ENCODE measurements at regions not wholly inside any gene's neighbourhood (a gene's known extent, or its start where the extent isn't known, plus 50 kb on each side); places are given as distances from the start of the nearest gene placed in this dataset.

DNA sequence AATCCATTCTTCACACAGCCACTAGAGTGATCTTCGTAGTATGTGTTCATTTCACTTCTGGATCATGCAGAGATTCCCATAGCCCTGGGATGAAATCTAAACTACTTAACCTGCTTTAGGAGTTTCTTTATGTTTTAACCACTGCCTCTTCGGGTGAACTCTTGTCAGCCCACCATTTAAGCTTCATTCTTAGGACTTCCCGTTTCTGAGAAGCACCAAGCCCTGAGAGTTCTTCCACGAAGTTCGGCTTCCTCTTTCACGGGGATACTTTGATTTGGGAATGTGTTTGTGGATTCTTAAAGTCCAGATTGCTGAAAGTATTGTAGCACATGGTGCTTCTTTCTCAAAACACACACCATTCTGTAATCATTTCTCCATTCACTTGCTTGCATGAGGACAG is 205.0 kb downstream of the UBE2E3 start:
- Histone ChIP-seq H3K4me1 (ENCODE audit: insufficient read depth, low read length) (peaks cover 12% of the 10 kb centered on the region), H3K4me3 (ENCODE audit: low read length in 2 of 2) (no peak overlapping the region), H3K27ac (ENCODE audit: low read depth, low read length) (no peak overlapping the region), H3K27me3 (ENCODE audit: insufficient read depth, low read length) (no peaks in the 10 kb centered on the region), H3K9me3 (ENCODE audit: control insufficient read depth in 1 of 2, low read length in 2 of 2) (no peaks in the 10 kb centered on the region), H3K36me3 (ENCODE audit: insufficient read depth, low read length) (no peaks in the 10 kb centered on the region)
- H3K9me3 Mint-ChIP-seq = peaks cover 0 to 5% (median under 1%) of the 10 kb centered on the region in 8 donors
- H3K4me3 Mint-ChIP-seq = no peak overlapping the region
- H3K4me1 Mint-ChIP-seq = peaks cover 7 to 16% (median 13%) of the 10 kb centered on the region in 4 donors
- peaks cover 4% of the 10 kb centered on the region in 2 donors for H3K36me3 Mint-ChIP-seq
- intact Hi-C loops (cut with micrococcal nuclease) = loop anchor here (2.0 kb wide), 1 partner anchor 13 kb away; no protein-coding TSS in a partner anchor
- no peaks in the 10 kb centered on the region for H3K27me3 Mint-ChIP-seq
- POLR2A ChIA-PET (ENCODE audit: partially characterized antibody) = no interaction called here
- peak overlapping the region in 1 of 7 donors; percentile 47 for H3K27ac Mint-ChIP-seq
- DNase-seq = no peak
- CTCF ChIA-PET (ENCODE audit: partially characterized antibody) = interaction anchor here (1.2 kb wide), 1 partner anchor 9 kb away, joined by 3 read pairs; no protein-coding TSS in a partner anchor

DNA sequence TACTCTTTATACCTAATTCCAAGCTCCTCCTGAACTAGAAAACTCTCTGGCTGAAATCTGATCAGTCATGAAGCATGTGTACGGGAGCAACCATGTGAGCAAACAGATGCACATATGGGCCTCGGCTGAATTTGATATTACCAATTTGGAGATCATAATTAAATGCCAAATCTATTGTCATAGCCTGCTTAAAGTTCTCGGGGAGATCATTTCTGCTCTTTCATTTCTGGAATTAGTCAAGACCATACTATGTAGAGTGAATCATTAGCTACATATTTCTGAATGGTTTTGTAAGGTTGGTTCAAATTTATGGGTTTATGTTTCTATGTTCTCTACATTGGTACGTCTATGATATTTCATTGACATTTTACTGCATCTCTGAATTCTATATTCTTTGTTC is 205.5 kb downstream of the UBE2E3 start:
- intact Hi-C loops (cut with micrococcal nuclease) = loop anchor here (2.0 kb wide), 1 partner anchor 13 kb away; no protein-coding TSS in a partner anchor

DNA sequence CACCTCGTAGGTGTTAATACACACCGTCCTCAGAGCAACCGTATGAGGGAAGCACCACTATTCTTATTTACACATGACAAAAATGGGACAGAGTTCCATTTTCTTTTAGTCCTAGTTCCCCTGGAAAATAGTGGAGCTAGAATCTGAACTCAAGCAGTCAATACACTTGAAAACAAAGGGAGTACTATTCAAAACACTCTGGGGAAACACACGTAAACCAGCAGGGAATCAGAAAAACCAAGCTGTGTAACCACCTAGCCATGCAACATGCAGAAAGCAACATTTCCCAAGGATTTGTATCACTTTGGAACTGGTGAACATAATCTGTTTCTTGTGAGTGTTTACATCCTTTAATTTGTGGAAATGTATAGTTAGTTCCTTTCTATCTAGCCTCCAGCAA is 208.2 kb downstream of the UBE2E3 start:
- Mint-ChIP-seq H3K4me1 (peaks cover 14 to 29% (median 17%) of the 10 kb centered on the region in 4 donors), H3K27me3 (no peaks in the 10 kb centered on the region), H3K36me3 (peaks cover 8 to 11% of the 10 kb centered on the region in 2 donors), H3K4me3 (peak overlapping the region in 1 of 8 donors; percentile 44), H3K9me3 (peaks cover 0 to 6% (median 4%) of the 10 kb centered on the region in 8 donors), H3K27ac (no peak overlapping the region)
- DNase-seq = no peak
- H3K27ac ChIP-seq (ENCODE audit: low read depth, low read length) = no peak overlapping the region
- intact Hi-C loops (cut with micrococcal nuclease) = no loop called here
- H3K36me3 ChIP-seq (ENCODE audit: insufficient read depth, low read length) = no peaks in the 10 kb centered on the region
- no peaks in the 10 kb centered on the region for H3K9me3 ChIP-seq (ENCODE audit: control insufficient read depth in 1 of 2, low read length in 2 of 2)
- POLR2A ChIA-PET (ENCODE audit: partially characterized antibody) = interaction anchor here (0.5 to 1.0 kb wide), 3 partner anchors 9 to 131 kb away, joined by 3 to 4 read pairs (median 3); no protein-coding TSS in a partner anchor
- CTCF ChIA-PET (ENCODE audit: partially characterized antibody) = interaction anchor here (0.9 kb wide), 1 partner anchor 11 kb away, joined by 3 read pairs; no protein-coding TSS in a partner anchor
- no peaks in the 10 kb centered on the region for H3K27me3 ChIP-seq (ENCODE audit: insufficient read depth, low read length)
- peaks cover 19% of the 10 kb centered on the region for H3K4me1 ChIP-seq (ENCODE audit: insufficient read depth, low read length)
- no peak overlapping the region for H3K4me3 ChIP-seq (ENCODE audit: low read length in 2 of 2)

More for the DNA sequence above, 205.5 kb downstream of the UBE2E3 start:
- Histone ChIP-seq H3K9me3 (ENCODE audit: control insufficient read depth in 1 of 2, low read length in 2 of 2) (no peaks in the 10 kb centered on the region), H3K36me3 (ENCODE audit: insufficient read depth, low read length) (no peaks in the 10 kb centered on the region), H3K4me1 (ENCODE audit: insufficient read depth, low read length) (peaks cover 15% of the 10 kb centered on the region), H3K27ac (ENCODE audit: low read depth, low read length) (no peak overlapping the region), H3K27me3 (ENCODE audit: insufficient read depth, low read length) (no peaks in the 10 kb centered on the region), H3K4me3 (ENCODE audit: low read length in 2 of 2) (no peak overlapping the region)
- Mint-ChIP-seq H3K9me3 (peaks cover 0 to 5% (median 0%) of the 10 kb centered on the region in 8 donors), H3K4me1 (peaks cover 12 to 18% (median 16%) of the 10 kb centered on the region in 4 donors), H3K4me3 (no peak overlapping the region), H3K27me3 (no peaks in the 10 kb centered on the region), H3K36me3 (peaks cover 3 to 8% of the 10 kb centered on the region in 2 donors), H3K27ac (no peak overlapping the region)
- ChIA-PET POLR2A (ENCODE audit: partially characterized antibody) (no interaction called here), CTCF (ENCODE audit: partially characterized antibody) (interaction anchor here (1.2 kb wide), 1 partner anchor 8 kb away, joined by 3 read pairs; no protein-coding TSS in a partner anchor)
- no peak for DNase-seq

DNA sequence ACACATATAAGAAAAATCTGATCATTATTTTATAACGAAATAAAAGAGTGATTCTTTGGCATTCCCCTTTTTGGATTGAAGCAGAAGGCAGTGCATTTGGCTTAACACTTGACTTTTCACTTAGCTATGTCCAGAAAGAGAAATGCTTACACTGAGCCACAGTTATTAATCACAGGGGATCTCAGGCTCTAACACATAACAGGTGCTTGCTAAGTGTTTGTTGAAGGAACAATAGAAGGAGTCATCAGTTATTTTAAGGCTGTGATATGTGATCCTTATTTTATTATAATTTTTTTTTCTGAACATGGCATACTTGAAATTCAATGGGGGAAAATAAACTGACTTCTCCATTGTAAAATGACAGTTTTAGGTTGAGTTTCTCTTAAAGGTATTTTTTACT is 209.5 kb downstream of the UBE2E3 start:
- Mint-ChIP-seq H3K4me1 (peaks cover 13 to 31% (median 17%) of the 10 kb centered on the region in 4 donors), H3K4me3 (no peak overlapping the region), H3K36me3 (peaks cover 14 to 16% of the 10 kb centered on the region in 2 donors), H3K27ac (no peak overlapping the region), H3K9me3 (peaks cover 0 to 16% (median 9%) of the 10 kb centered on the region in 8 donors), H3K27me3 (no peaks in the 10 kb centered on the region)
- no peak overlapping the region for H3K27ac ChIP-seq (ENCODE audit: low read depth, low read length)
- H3K36me3 ChIP-seq (ENCODE audit: insufficient read depth, low read length) = no peaks in the 10 kb centered on the region
- H3K4me1 ChIP-seq (ENCODE audit: insufficient read depth, low read length) = peaks cover 20% of the 10 kb centered on the region
- H3K9me3 ChIP-seq (ENCODE audit: control insufficient read depth in 1 of 2, low read length in 2 of 2) = no peaks in the 10 kb centered on the region
- no peak for DNase-seq
- H3K4me3 ChIP-seq (ENCODE audit: low read length in 2 of 2) = no peak overlapping the region
- ChIA-PET CTCF (ENCODE audit: partially characterized antibody) (interaction anchor here (1.0 kb wide), 1 partner anchor 11 kb away, joined by 4 read pairs; no protein-coding TSS in a partner anchor), POLR2A (ENCODE audit: partially characterized antibody) (interaction anchor here (1.1 kb wide), 1 partner anchor 25 kb away, joined by 4 read pairs; no protein-coding TSS in a partner anchor)
- intact Hi-C loops (cut with micrococcal nuclease) = no loop called here
- H3K27me3 ChIP-seq (ENCODE audit: insufficient read depth, low read length) = no peaks in the 10 kb centered on the region

DNA sequence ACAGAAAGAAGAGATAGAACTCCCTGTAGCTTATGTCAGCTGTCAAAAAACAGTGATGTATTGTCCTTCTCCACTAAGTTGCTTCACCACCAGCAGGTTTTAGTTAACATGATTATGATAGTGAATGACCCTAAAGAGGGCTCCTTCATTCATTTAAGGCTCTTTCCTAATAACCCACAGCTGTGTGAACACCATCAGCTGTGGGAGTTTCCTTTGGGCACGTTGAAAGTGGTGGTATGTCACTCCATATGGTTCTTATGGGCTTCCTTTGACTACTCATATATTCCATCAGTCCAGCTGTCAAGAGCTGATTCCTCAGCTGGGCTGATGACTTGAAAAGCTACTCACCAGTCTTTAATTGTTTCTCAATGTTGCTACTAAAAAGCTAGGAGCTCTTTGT is 210.3 kb downstream of the UBE2E3 start:
- Mint-ChIP-seq H3K4me1 (peaks cover 13 to 29% (median 15%) of the 10 kb centered on the region in 4 donors), H3K4me3 (peak overlapping the region in 2 of 8 donors; percentile 23 to 49), H3K9me3 (peaks cover 0 to 20% (median 9%) of the 10 kb centered on the region in 8 donors), H3K36me3 (peaks cover 13 to 14% of the 10 kb centered on the region in 2 donors), H3K27ac (no peak overlapping the region), H3K27me3 (no peaks in the 10 kb centered on the region)
- intact Hi-C loops (cut with micrococcal nuclease) = no loop called here
- ChIA-PET POLR2A (ENCODE audit: partially characterized antibody) (interaction anchor here (0.6 to 1.1 kb wide), 5 partner anchors 8 to 266 kb away, joined by 3 to 4 read pairs (median 3); no protein-coding TSS in a partner anchor), CTCF (ENCODE audit: partially characterized antibody) (interaction anchor here (0.9 to 2.7 kb wide), 5 partner anchors 13 to 267 kb away, joined by 3 to 8 read pairs (median 4); partner anchors contain the start of gene ITGA4)
- Histone ChIP-seq H3K4me3 (ENCODE audit: low read length in 2 of 2) (no peak overlapping the region), H3K27me3 (ENCODE audit: insufficient read depth, low read length) (no peaks in the 10 kb centered on the region), H3K27ac (ENCODE audit: low read depth, low read length) (no peak overlapping the region), H3K36me3 (ENCODE audit: insufficient read depth, low read length) (no peaks in the 10 kb centered on the region), H3K9me3 (ENCODE audit: control insufficient read depth in 1 of 2, low read length in 2 of 2) (no peaks in the 10 kb centered on the region), H3K4me1 (ENCODE audit: insufficient read depth, low read length) (peaks cover 27% of the 10 kb centered on the region)
- no peak for DNase-seq

DNA sequence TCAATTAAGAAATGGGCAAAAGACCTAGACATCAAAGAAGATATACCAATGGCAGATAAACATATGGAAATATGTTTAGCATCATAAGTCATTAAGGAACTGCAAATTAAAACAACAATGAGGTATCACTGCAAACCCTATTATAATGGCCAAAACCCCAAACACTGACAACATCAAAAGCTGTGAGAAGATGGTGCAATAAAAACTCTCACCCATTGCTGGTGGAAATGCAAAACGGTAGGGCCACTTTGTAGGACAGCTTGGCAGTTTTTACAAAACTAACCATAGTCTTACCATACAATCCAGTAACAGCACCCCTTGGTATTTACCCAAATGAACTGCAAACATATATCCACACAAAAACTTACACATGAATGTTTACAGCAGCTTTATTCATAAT is 213.1 kb downstream of the UBE2E3 start:
- Mint-ChIP-seq H3K4me3 (no peak overlapping the region), H3K36me3 (peaks cover 17 to 20% of the 10 kb centered on the region in 2 donors), H3K27me3 (no peaks in the 10 kb centered on the region), H3K9me3 (peaks cover 2 to 24% (median 11%) of the 10 kb centered on the region in 8 donors), H3K27ac (peak overlapping the region in 1 of 7 donors; percentile 9), H3K4me1 (peaks cover 31 to 49% (median 32%) of the 10 kb centered on the region in 4 donors)
- Histone ChIP-seq H3K36me3 (ENCODE audit: insufficient read depth, low read length) (no peaks in the 10 kb centered on the region), H3K27me3 (ENCODE audit: insufficient read depth, low read length) (no peaks in the 10 kb centered on the region), H3K9me3 (ENCODE audit: control insufficient read depth in 1 of 2, low read length in 2 of 2) (no peaks in the 10 kb centered on the region), H3K4me3 (ENCODE audit: low read length in 2 of 2) (no peak overlapping the region), H3K4me1 (ENCODE audit: insufficient read depth, low read length) (peaks cover 54% of the 10 kb centered on the region), H3K27ac (ENCODE audit: low read depth, low read length) (no peak overlapping the region)
- DNase-seq = no peak
- ChIA-PET CTCF (ENCODE audit: partially characterized antibody) (interaction anchor here (1.3 to 1.7 kb wide), 3 partner anchors 15 to 263 kb away, joined by 3 to 6 read pairs (median 5); partner anchors contain the start of gene ITGA4), POLR2A (ENCODE audit: partially characterized antibody) (interaction anchor here (0.6 to 1.5 kb wide), 6 partner anchors 15 to 263 kb away, joined by 3 to 4 read pairs (median 3); partner anchors contain the start of gene ITGA4)
- intact Hi-C loops (cut with micrococcal nuclease) = no loop called here

DNA sequence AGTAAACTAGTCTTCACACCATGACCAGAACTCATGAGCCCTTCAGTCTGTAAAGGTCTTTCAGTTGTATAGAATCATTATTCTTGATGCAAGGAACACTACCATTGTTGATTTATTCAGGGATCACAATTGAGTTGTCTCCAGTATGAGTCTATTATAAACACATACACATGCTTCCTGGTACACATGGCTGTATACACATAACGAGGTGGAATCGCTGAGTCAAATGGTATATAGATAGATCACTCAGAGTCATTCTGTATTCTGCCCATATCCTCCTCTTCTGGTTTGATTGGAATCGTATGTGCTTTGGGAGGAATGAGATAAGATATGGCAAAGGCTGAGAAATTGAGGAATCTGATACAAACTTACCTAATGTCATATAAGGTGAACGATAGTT is 216.0 kb downstream of the UBE2E3 start:
- peak overlapping the region; percentile 24 to 90 (median 72) for H3K27ac Mint-ChIP-seq
- peaks cover 3 to 39% (median 22%) of the 10 kb centered on the region in 8 donors for H3K9me3 Mint-ChIP-seq
- ChIA-PET POLR2A (ENCODE audit: partially characterized antibody) (interaction anchor here (0.9 to 1.5 kb wide), 6 partner anchors 12 to 262 kb away, joined by 3 to 6 read pairs (median 3); no protein-coding TSS in a partner anchor), CTCF (ENCODE audit: partially characterized antibody) (interaction anchor here (1.0 to 1.9 kb wide), 2 partner anchors 18 to 92 kb away, joined by 3 to 5 read pairs; no protein-coding TSS in a partner anchor)
- no peaks in the 10 kb centered on the region for H3K36me3 ChIP-seq (ENCODE audit: insufficient read depth, low read length)
- H3K27ac ChIP-seq (ENCODE audit: low read depth, low read length) = no peak overlapping the region
- peak overlapping the region in 4 of 8 donors; percentile 23 to 51 (median 28) for H3K4me3 Mint-ChIP-seq
- no peaks in the 10 kb centered on the region for H3K9me3 ChIP-seq (ENCODE audit: control insufficient read depth in 1 of 2, low read length in 2 of 2)
- no peak for DNase-seq
- H3K27me3 Mint-ChIP-seq = no peaks in the 10 kb centered on the region
- H3K4me3 ChIP-seq (ENCODE audit: low read length in 2 of 2) = no peak overlapping the region
- peaks cover 37 to 58% (median 41%) of the 10 kb centered on the region in 4 donors for H3K4me1 Mint-ChIP-seq
- H3K36me3 Mint-ChIP-seq = peaks cover 25 to 37% of the 10 kb centered on the region in 2 donors
- no peaks in the 10 kb centered on the region for H3K27me3 ChIP-seq (ENCODE audit: insufficient read depth, low read length)
- intact Hi-C loops (cut with micrococcal nuclease) = no loop called here
- peaks cover 48% of the 10 kb centered on the region for H3K4me1 ChIP-seq (ENCODE audit: insufficient read depth, low read length)

Measured in CD4-positive, alpha-beta memory T cell (primary cell).